GM19467 (cell line): ENCODE measurements at regions not wholly inside any gene's neighbourhood (a gene's known extent, or its start where the extent isn't known, plus 50 kb on each side); places are given as distances from the start of the nearest gene placed in this dataset.
"Not testable (repeated sequence)": the region's sequence is repeated elsewhere in the genome, so short reads cannot be mapped to it uniquely, and the experiment has no call there.

Source experiments
- ATAC-seq: cut with Tn5 transposase; IDR thresholded peaks from one replicate; pipeline ENCODE4 v1.9.1; 2021; ENCODE audit warnings: mild to moderate bottlenecking, moderate library complexity; ENCODE audit not compliant: unreplicated experiment

DNA sequence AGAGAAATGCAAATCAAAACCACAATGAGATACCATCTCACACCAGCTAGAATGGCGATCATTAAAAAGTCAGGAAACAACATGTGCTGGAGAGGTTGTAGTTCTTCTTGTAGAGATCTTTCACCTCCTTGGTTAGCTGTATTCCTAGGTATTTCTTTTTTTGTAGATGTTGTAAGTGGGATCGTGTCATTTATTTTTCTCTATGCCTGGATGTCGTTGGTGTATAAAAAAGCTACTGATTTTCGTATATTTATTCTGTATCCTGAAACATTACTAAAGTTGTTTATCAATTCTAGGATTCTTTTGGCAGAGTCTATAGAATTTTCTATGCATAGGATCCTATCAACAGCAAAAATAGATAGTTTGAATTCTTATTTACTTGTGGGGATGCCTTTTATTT is 1271.8 kb downstream of the TMEM121 start:
- not testable (repeated sequence) for ATAC-seq

- no peak for ATAC-seq
These were observed 1276.3 kb downstream of the TMEM121 start for GRCh38 chr14:106802413-106803364.

GRCh38 chr14:106803379-106803778 is 1277.0 kb downstream of the TMEM121 start:
- no peak for ATAC-seq

- no peak for ATAC-seq
These were observed 1281.1 kb downstream of the TMEM121 start for GRCh38 chr14:106807493-106807892.

DNA sequence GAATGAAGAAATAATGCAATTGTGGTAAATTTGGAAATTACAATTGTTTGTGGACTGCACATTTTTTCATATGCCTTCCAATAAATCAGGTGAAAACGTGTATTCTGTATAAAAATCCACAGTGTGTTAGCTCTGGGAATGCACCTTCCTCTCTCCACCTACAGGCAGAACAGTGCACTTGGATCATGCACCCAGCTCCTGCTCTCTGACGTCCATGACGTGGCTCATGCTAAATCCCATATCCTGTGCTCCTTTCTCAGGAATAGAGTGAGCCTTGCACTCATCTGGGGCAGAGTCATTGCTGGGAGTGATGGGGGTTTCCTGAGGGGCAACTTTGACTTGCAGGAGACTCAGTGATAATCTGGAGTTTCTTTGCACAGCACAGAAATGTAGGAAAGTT is 1282.1 kb downstream of the TMEM121 start:
- no peak for ATAC-seq

DNA sequence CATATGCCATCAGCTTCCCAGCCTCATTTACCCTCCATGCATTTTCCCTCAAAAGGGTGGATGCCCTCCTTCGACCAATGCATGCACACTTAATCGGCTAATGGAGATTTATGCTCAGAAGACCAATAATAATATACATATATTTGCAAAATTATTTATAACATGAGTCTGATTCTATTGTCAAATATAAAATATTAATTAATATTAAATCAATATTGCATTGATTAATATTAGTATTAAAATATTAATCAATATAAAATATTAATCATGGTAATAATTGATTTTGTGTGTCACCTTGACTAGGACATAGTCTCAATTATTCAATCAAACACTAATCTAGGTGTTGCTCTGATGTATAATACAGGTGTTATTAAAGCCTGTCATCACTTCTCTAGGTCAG is 1282.5 kb downstream of the TMEM121 start:
- no peak for ATAC-seq

DNA sequence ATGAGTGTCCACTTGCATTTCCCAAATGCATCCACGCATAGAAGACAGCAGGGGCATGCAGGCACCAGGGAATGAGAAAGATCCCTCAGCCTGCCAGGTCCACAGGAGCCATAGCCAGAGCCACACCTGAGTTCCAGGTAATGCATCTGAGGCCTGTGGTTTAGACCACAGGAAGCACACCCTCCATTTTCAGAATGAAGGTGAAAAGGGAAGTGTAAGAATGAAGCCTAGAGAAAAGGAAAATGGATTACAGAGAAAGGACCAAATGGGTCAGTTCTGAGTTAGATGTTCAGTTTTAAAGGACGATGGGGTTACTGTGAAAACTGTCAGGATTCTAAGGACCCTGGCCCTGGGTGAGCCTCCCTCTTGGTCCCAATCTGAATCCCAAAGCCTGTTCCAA is 1283.2 kb downstream of the TMEM121 start:
- no peak for ATAC-seq

DNA sequence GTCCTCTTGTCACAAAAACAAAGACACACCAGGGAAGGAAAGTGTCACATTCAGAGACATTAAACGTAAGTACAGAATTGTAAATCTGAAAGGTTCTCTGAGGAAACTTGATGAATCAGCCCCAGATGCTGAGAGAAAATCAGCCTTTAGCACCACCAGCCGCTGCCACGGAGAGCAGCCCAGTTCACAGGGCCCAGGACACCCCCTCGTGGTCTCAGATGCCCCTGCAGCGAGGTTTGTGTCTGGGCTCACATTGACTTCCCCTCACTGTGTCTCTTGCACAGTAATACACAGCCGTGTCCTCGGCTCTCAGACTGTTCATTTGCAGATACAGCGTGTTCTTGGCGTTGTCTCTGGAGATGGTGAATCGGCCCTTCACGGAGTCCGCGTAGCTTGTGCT is 1283.8 kb downstream of the TMEM121 start:
- ATAC-seq, result not testable (repeated sequence)

DNA sequence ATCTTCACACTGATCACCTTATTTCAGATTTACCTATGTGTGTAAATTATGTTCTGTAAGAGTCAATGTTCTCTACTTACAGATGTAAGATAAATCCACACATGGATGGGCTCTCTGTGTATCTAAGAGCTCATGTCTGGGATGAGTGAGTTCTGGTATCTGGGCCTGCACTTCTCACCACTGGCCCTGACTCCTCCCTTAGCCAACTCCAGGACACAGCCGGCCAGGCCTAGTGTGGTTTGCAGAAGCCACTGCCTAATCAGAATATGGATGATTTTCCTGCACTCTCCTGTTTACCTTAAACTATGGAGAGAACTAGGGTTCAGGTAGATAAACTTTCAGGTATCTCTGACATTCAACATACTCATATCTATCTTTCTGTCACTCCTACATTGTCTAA is 1284.8 kb downstream of the TMEM121 start:
- ATAC-seq, result no peak

- ATAC-seq, result no peak
These were observed 1286.5 kb downstream of the TMEM121 start for GRCh38 chr14:106812788-106813476.

DNA sequence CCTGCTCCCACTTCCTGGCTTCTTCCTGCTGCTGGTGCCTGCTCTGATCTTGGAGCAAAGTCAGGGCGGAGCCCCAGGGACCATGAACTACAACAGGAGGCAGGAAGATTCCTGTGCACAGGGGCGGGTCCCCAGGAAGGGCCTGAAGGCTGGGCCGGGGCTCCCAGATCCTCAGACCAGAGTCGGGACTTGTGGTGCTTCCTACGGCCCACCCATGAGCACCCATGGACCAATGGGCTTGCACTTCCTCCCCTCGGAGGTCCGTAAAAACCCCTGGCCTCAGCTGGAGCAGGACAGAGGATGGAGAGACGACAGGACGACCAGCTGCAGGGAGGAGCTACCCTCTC is 1287.1 kb downstream of the TMEM121 start:
- ATAC-seq, result no peak

DNA sequence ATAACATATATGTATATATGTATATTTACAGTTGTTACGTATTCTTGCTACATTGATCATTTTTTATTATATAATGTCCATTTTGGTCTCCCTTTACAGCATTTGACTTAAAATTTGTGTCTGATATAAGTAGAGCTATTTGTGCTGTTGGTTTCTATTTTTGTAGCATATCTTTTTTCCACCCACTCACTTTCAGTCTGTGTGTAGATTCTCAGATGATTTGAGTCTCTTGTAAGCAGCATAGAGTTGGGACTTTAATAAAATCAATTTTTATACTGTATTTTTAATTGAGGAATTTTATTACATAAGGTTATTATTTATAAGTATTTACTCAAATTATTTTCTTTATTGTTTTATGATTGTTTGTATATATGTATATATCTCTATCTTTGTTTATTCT is 1293.7 kb downstream of the TMEM121 start:
- no peak for ATAC-seq

- no peak for ATAC-seq
These were observed 1294.7 kb downstream of the TMEM121 start for GRCh38 chr14:106821119-106821518.

- ATAC-seq, result no peak
These were observed 1296.5 kb downstream of the TMEM121 start for GRCh38 chr14:106822905-106823304.

DNA sequence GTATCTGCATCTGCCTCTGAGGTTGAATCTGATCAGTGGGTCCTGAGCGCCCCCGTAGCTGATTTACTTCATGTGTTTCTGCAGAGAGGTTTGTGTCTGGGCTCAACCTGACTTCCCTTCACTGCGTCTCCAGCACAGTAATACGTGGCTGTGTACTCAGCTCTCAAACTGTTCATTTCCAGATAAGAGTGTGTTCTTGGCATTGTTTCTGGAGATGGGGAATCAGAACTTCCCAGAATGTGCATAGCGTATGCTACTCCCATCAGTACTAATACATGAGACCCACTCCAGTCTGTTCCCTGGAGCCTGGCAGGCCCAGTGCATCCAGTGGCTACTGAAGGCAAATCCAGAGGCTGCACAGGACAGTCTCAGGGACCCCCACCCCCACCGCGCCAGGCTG is 1297.2 kb downstream of the TMEM121 start:
- no peak for ATAC-seq

DNA sequence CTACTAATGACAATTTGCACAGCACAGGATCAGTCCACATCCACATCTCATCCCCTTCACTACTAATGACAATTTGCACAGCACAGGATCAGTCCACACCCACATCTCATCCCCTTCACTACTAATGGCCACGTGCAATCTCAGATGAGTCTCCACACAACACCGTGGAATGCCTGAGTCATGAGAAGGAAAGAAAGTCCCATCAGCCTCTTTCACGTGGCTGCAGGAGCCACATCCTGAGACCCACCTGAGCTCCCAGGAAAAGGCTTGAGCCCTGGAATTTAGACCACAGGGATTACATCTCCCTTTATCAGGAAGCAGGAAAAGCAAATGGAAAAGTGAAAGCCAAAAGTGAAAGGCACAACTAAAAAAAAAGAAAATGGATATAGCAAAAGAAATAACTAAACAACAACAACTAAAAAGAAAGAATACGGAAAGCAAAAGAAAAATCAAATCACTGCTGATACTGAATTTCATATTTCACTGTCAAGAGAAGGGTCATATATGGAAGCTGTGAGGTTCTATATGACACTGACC is 1300.5 kb downstream of the TMEM121 start:
- ATAC-seq, result no peak

- peak; percentile 55 for ATAC-seq
These were observed 1304.9 kb downstream of the TMEM121 start for GRCh38 chr14:106831322-106831720.

GRCh38 chr14:106837870-106838269 is 1311.5 kb downstream of the TMEM121 start:
- no peak for ATAC-seq

DNA sequence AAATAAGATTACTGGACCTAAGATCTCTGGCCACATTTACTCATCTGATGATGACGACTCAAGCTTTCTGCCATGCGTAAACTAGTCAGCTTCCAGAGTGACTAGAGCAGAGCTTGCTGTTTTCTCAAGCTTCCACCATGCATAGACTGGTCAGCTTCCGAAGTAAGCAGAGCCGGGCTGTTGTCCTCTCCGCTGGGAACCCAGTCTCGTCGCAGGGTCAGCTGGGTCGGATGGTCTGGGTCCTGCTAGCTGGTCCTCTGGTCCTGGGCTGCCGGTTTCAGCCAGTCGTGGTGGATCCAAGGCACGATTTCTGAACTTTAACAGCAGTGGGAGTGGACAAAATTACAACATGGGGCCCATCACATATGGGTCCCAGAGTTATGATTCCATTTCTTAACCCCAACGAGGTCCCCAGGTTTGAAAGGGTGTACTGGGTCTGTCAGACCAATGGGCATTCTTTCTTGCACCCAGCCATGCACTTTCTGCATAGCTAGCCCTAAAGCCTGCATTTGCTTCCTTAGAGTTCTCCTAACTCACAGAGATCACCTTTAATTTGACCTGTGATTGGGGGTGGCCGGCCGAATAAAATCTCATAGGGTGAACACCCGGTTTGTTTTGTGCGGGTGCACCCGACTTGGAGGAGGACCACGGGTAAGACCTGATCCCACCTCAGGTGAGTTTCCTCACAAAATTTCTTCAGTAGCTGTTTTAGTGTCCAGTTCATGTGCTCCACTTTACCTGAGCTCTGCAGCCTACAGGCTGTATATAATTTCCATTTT is 1312.8 kb downstream of the TMEM121 start:
- ATAC-seq, result no peak

- ATAC-seq, result no peak
These were observed 1313.9 kb downstream of the TMEM121 start for GRCh38 chr14:106840258-106840657.

- ATAC-seq, result no peak
These were observed 1314.6 kb downstream of the TMEM121 start for GRCh38 chr14:106840991-106841390.
